Aorta (tissue), 5 donors: ENCODE measurements at regions not wholly inside any gene's neighbourhood (a gene's known extent, or its start where the extent isn't known, plus 50 kb on each side); places are given as distances from the start of the nearest gene placed in this dataset.
"Not testable (repeated sequence)": the region's sequence is repeated elsewhere in the genome, so short reads cannot be mapped to it uniquely, and the experiment has no call there.

Experiments used
- ATAC-seq: fragments of 200-7000 bp; cut with Tn5 transposase; one replicate; pipeline ENCODE4 v1.9.1; 2022; ENCODE audit warnings: moderate library complexity; ENCODE audit not compliant: low FRiP score
- DNase-seq, 2 donors: peaks; one replicate each; pipeline ENCODE4 v3.0.0-alpha.2; 2020
- H3K27ac ChIP-seq, 2 donors: one replicate each; pipeline ENCODE4 v1.5.1; 2013; ENCODE audit warnings: low read length in 2 of 2, mild to moderate bottlenecking in 2 of 2, moderate library complexity in 2 of 2, control low read depth in 1 of 2, inconsistent platforms in 1 of 2, low read depth in 1 of 2
- H3K27me3 ChIP-seq, 2 donors: one replicate each; pipeline ENCODE4 v1.6.1; 2013; ENCODE audit warnings: control low read depth in 1 of 2, low read length in 1 of 2, mild to moderate bottlenecking in 1 of 2, moderate library complexity in 1 of 2; ENCODE audit not compliant: insufficient read depth in 2 of 2, control insufficient read depth in 1 of 2
- H3K36me3 ChIP-seq, 2 donors: one replicate each; pipeline ENCODE4 v1.6.1; 2013; ENCODE audit warnings: control low read depth in 1 of 2, low read length in 1 of 2, mild to moderate bottlenecking in 1 of 2; ENCODE audit not compliant: insufficient read depth in 2 of 2, control insufficient read depth in 1 of 2
- H3K4me1 ChIP-seq, 2 donors: one replicate each; pipeline ENCODE4 v1.6.1; 2013; ENCODE audit warnings: low read length in 2 of 2, control low read depth in 1 of 2, mild to moderate bottlenecking in 1 of 2, moderate library complexity in 1 of 2; ENCODE audit not compliant: insufficient read depth in 2 of 2, control insufficient read depth in 1 of 2
- H3K4me3 ChIP-seq, 2 donors: one replicate each; pipeline ENCODE4 v1.5.1; 2013; ENCODE audit warnings: low read length in 2 of 2, control low read depth in 1 of 2, mild to moderate bottlenecking in 1 of 2
- H3K9me3 ChIP-seq: one replicate; pipeline ENCODE4 v1.6.1; 2013; ENCODE audit warnings: mild to moderate bottlenecking, low read length; ENCODE audit not compliant: control insufficient read depth
- WGBS, 2 donors: extraction: QIAGEN DNeasy Blood & Tissue Kit; methylation state at CpG; one replicate each; pipeline ENCODE4 v1.1.7; 2013; 5-methylcytosine and 5-hydroxymethylcytosine counted together
- intact Hi-C, 2 donors: fragments of 100-400 bp; cut with DNase I; formaldehyde crosslinking; loops; one replicate each; pipeline versions ENCODE4 v1.14.2 to v1.15.0; 2022
- donor health status: healthy with polysubstance abuse.
- donor health status: Bipolar disorder and iron deficiency.
- donor health status: DM: no; HTN: no; CAD: no.
- donor health status: DM: no; HTN: no; CAD: no.
- donor health status: DM: yes; HTN: yes; CAD: no.

DNA sequence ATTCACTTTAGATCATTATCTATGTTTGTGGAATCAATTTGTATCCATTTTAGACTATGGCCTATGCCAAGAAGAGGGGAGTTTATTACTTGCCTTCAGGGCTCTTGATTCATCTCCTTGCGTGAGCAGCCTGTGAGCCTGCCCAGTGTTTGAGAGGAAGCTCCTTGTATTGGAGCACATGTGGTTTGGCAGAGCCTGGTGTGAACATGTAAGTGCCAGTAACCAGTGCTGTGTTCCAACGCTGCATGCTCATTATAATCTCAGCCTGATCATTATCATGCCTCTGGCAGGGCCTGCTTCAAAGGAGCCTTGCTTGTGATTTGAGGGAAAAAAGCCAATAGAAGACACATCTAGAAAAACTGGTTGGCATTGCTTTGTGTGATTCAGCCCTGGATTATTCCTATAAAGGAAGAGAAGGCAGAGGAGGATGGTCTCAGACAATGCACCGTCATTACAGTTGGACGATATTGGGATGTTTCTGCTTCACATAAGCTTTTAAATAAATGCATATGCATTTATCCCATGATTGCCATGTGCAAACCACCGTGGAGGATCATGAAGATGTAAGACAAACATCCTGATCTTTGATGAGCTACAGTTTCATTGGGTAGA is 203.4 kb upstream of the AHR start:
- Histone ChIP-seq H3K27ac (no peak overlapping the region), H3K4me3 (no peak overlapping the region), H3K9me3 (no peaks in the 10 kb centered on the region), H3K36me3 (no peaks in the 10 kb centered on the region), H3K27me3 (no peaks in the 10 kb centered on the region), H3K4me1 (peaks cover 0 to 3% of the 10 kb centered on the region in 2 donors)
- intact Hi-C loops, result loop anchor here in 1 of 2 donors (10.0 kb wide), 1 partner anchor 180 kb away; no protein-coding TSS in a partner anchor
- WGBS, 2 donors, result 90 to 91% methylated on average over 5 of the region's 5 CpGs
- peak in 1 of 2 donors; percentile 46 for DNase-seq
- no peak for ATAC-seq

DNA sequence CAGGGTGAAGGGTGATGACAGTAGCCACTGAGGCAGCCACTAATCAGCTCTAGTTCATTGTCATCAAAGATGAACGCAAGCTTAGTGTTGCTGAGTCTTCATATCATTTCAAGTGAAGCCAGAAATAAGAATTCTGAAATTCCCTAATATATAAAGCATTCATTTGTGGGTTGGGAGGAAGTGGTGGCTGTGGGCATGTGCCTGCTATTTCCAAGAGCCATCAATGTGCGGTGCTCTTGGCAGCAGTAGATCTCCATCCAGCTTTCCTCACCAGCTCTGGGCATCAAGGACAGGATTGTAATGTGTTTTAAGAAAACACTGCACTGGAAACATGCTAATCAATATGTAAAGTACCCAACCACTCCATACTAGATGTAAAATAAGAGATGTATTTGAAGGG is 202.5 kb upstream of the AHR start:
- peaks cover 0 to 3% of the 10 kb centered on the region in 2 donors for H3K4me1 ChIP-seq
- no peak for ATAC-seq
- no peaks in the 10 kb centered on the region for H3K36me3 ChIP-seq
- H3K9me3 ChIP-seq, result no peaks in the 10 kb centered on the region
- WGBS, 2 donors, result 53 to 58% methylated on average over 2 of the region's 2 CpGs
- H3K4me3 ChIP-seq, result no peak overlapping the region
- intact Hi-C loops, result loop anchor here in 1 of 2 donors (10.0 kb wide), 1 partner anchor 179 kb away; no protein-coding TSS in a partner anchor
- DNase-seq, result no peak
- no peak overlapping the region for H3K27ac ChIP-seq
- no peaks in the 10 kb centered on the region for H3K27me3 ChIP-seq

DNA sequence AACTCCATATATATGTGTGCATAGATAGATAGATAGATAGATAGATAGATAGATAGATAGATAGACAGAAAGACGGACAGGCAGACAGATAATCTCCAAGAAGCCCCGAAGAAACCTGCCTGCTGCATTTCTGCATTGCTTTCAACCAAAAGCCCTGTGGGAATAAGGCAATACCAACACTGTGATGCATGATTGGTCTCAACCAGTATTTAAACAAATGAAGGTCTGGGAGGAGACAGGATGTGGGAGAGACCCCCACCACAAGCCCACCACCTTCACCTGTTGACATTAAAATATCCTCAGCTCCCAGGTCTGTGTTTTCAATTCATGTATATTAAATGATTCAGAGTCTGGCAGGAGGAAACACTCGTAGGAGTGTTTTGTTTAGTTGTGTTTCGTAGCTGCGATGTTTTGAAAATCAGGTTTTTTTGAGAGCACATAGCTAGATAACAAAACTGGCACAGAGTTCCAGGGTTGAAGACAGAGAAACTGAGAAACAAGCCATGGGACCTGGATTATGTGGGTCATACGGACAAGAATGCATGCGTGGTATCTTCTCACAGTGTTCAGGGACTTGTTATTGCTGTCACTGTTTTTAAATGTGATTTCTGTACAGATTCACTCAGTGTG is 200.7 kb upstream of the AHR start:
- intact Hi-C loops, result loop anchor here in 1 of 2 donors (10.0 kb wide), 1 partner anchor 177 kb away; no protein-coding TSS in a partner anchor
- Histone ChIP-seq H3K36me3 (no peaks in the 10 kb centered on the region), H3K27me3 (no peaks in the 10 kb centered on the region), H3K9me3 (no peaks in the 10 kb centered on the region), H3K4me3 (no peak overlapping the region), H3K27ac (no peak overlapping the region), H3K4me1 (peaks cover 0 to 3% of the 10 kb centered on the region in 2 donors)
- 17 to 22% methylated on average over 7 of the region's 7 CpGs for WGBS, 2 donors
- ATAC-seq (no peak), DNase-seq (no peak)

DNA sequence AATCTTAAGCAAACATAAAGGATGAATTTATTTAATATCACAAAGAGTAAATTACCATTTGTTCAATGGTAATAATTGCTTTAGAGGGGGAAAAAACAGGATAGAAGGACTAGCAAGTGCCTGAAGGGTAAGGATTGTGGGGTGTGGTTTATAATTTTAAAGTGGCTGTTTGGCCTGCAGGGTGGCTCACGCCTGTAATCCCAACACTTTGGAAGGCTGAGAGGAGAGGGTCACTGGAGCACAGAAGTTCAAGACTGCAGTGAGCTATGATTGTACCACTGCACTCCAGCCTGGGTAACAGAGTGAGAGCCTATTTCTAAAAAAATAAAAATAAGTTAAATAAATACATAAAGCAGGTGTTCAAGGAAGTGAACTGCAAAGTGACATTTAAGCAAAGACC is 199.9 kb upstream of the AHR start:
- no peaks in the 10 kb centered on the region for H3K27me3 ChIP-seq
- no peak overlapping the region for H3K4me3 ChIP-seq
- H3K36me3 ChIP-seq, result no peaks in the 10 kb centered on the region
- ATAC-seq (no peak), DNase-seq (no peak)
- 91 to 92% methylated on average over 1 of the region's 1 CpG for WGBS, 2 donors
- intact Hi-C loops, result loop anchor here in 1 of 2 donors (10.0 kb wide), 1 partner anchor 176 kb away; no protein-coding TSS in a partner anchor
- H3K9me3 ChIP-seq, result no peaks in the 10 kb centered on the region
- H3K27ac ChIP-seq, result no peak overlapping the region
- H3K4me1 ChIP-seq, result peaks cover 0 to 3% of the 10 kb centered on the region in 2 donors

DNA sequence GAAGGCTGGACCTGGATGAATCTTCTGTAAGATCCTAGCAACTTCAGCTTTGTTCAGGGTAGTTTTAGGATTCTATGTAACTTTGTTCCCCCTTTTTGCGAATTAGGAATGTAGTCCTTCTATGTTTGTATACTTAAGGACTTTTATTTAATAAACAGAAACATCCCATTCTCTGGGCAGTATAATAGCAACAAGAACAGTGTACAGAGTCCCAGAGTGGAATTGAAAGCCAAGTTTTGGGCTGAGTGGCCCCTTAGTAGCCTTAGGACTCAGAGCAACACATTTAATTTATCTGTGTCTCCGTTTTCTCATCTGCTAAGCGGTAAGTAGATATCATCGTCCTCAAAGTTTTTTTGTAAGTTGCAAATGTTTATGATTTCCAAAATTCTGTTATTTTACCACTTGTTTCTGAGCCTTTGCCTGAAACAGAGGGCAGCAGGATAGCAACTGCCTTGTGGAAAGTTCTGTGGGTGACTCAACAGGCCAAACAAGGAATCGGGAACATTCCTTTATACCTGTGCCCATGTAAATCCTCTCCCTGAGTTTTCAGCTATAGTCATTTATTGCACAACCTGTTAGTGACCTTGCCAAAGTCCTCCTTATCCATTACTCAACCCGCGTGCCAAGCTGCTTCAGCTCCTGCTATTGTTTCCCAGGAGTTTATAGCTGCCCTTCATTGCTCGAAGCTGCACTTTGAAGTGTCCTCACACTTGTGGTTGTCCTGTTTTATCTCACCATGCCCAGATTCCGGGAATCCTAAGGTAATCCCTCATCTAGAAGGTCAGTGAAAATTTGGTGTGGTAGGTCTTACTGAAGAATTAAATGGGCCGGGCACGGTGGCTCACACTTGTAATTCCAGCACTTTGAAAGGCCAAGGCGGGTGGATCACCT is 199.1 kb upstream of the AHR start:
- no peak overlapping the region for H3K4me3 ChIP-seq
- ATAC-seq (peak; percentile 26), DNase-seq (no peak)
- peaks cover 0 to 3% of the 10 kb centered on the region in 2 donors for H3K4me1 ChIP-seq
- H3K36me3 ChIP-seq, result no peaks in the 10 kb centered on the region
- intact Hi-C loops, result loop anchor here in 1 of 2 donors (10.0 kb wide), 1 partner anchor 175 kb away; no protein-coding TSS in a partner anchor
- H3K27ac ChIP-seq, result peak overlapping the region in 1 of 2 donors; percentile 51
- WGBS, 2 donors, result 69 to 70% methylated on average over 12 of the region's 12 CpGs
- no peaks in the 10 kb centered on the region for H3K27me3 ChIP-seq
- H3K9me3 ChIP-seq, result no peaks in the 10 kb centered on the region

DNA sequence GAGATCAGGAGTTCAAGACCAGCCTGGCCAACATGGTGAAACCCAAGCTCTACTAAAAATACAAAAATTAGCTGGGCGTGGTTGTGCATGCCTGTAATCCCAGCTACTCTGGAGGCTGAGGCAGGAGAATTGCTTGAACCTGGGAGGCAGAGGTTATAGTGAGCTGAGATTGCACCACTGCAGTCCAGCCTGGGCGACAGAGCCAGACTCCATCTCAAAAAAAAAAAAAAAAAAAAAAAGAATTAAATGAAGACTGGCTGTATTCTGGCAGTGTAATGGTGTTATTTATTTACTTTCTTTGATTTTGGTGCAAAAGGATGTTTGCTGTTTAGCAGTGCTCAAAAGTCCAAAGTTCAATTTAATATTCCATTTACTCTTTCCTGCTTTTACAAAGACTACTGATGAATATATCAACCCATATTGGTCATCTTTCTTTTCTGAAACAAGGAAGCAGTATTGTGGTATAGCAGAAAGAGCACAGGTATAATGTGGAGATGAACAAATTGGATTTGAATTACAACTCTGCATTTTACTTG is 198.4 kb upstream of the AHR start:
- H3K27ac ChIP-seq, H3K4me3 ChIP-seq, DNase-seq, H3K27me3 ChIP-seq, ATAC-seq, H3K4me1 ChIP-seq, H3K9me3 ChIP-seq, H3K36me3 ChIP-seq: not testable (repeated sequence)
- 97 to 98% methylated on average over 2 of the region's 2 CpGs for WGBS, 2 donors
- intact Hi-C loops, result loop anchor here in 1 of 2 donors (10.0 kb wide), 1 partner anchor 175 kb away; no protein-coding TSS in a partner anchor

DNA sequence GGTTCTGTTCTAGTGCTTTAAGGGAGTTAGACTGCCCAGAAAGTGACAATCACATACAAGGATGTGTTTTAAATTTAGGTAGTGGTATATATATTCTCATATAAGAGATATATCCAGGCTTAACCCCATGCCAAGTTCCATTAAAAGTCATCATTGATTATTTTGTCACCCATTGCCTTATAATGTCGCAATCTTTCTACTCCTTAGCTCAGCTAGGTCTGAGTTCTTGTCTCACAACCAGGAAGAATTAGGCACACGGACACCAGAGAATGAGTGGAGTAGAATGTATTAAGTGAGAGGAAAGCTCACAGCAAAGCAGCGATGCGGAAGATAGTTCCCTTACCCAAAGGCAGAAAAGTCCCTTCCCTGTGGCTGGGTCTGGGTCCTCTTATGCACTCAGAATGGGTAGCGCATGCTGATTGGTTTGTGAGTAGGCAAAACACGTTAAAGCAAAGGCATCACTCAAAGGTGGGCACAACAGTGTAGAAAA is 197.2 kb upstream of the AHR start:
- DNase-seq (no peak), ATAC-seq (no peak)
- no peak overlapping the region for H3K4me3 ChIP-seq
- 97 to 98% methylated on average over 6 of the region's 6 CpGs for WGBS, 2 donors
- intact Hi-C loops, result no loop called here
- no peaks in the 10 kb centered on the region for H3K9me3 ChIP-seq
- no peak overlapping the region for H3K27ac ChIP-seq
- peaks cover 0 to 3% of the 10 kb centered on the region in 2 donors for H3K4me1 ChIP-seq
- H3K27me3 ChIP-seq, result no peaks in the 10 kb centered on the region
- H3K36me3 ChIP-seq, result no peaks in the 10 kb centered on the region

DNA sequence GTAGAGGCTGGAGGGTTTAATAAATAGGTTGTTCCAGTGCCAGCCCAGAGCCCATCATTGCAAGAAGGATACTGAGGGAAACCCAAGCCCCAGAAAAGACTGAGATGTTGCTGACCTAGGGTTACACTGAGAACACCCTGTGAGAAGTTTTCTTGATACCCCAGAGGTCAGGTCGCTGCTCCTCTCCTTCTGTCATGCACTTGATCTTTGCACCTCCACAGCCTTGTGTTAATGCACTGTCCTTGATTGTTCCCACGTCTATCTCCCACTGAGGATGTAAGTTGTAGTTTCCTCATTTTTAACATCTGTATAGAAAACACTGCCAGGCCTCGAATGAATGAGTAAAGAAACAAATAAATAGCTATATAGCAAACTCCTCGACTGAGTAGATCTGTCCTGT is 195.3 kb upstream of the AHR start:
- intact Hi-C loops, result no loop called here
- H3K4me3 ChIP-seq, result no peak overlapping the region
- H3K4me1 ChIP-seq, result peaks cover 0 to 3% of the 10 kb centered on the region in 2 donors
- WGBS, 2 donors, result 37 to 46% methylated on average over 4 of the region's 4 CpGs
- H3K9me3 ChIP-seq, result no peaks in the 10 kb centered on the region
- no peak overlapping the region for H3K27ac ChIP-seq
- no peak for ATAC-seq
- DNase-seq, result no peak
- no peaks in the 10 kb centered on the region for H3K27me3 ChIP-seq
- no peaks in the 10 kb centered on the region for H3K36me3 ChIP-seq
